Prostate gland (tissue), 2 donors: ENCODE measurements at regions not wholly inside any gene's neighbourhood (a gene's known extent, or its start where the extent isn't known, plus 50 kb on each side); places are given as distances from the start of the nearest gene placed in this dataset.

Experiments used
- CTCF ChIP-seq, 4 experiments: fragments of 200-600 bp in 2 of 4; fragments of 450-650 bp in 2 of 4; sonication (generic) in 2 of 4; IDR thresholded peaks; 1 replicate in 3 of 4; 2 replicates in 1 of 4; pipeline ENCODE4 v1.5.1; 2016 to 2019; ENCODE audit warnings: antibody characterized with exemption in 4 of 4, mild to moderate bottlenecking in 2 of 4, moderate library complexity in 2 of 4
- POLR2A ChIP-seq: fragments of 450-650 bp; IDR thresholded peaks from one replicate; pipeline ENCODE4 v1.6.1; 2016; ENCODE audit warnings: antibody characterized with exemption, mild to moderate bottlenecking
- POLR2AphosphoS5 ChIP-seq: sonication (generic); formaldehyde crosslinking; IDR thresholded peaks from one replicate; pipeline ENCODE4 v1.6.1; 2017; ENCODE audit warnings: antibody characterized with exemption

GRCh38 chr10:117745301-117745700 is 202.8 kb downstream of the EMX2 start:
- TF ChIP-seq CTCF (IDR thresholded peaks at IDR 0.05) (no peak), POLR2A (no peak), POLR2AphosphoS5 (no peak)
